ENCODE measurements at regions not wholly inside any gene's neighbourhood (a gene's known extent, or its start where the extent isn't known, plus 50 kb on each side); places are given as distances from the start of the nearest gene placed in this dataset.

DNA sequence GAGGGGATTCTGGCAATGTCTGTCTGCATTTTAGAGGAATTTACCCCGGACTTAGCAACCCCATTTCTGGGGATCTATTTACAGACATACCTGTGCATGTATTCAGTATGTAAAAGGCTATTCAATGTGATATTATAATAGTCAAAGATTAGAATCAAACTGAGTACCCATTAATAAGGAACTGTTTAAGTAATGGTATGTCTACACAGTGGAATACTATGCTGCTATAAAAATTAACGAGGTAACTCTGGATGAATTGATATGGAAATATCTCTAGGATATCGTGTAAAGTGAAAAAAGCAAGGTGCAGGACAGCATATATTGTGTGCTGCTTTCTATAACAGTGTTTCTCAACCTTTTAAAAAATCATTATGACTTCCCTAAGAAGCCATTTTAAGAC, 186.9 kb downstream of the SEMA6A start:
- Histone ChIP-seq H3K27ac (ENCODE audit: low read depth in 1 of 2, low read length in 2 of 2) (no peak overlapping the region), H3K9ac (ENCODE audit: insufficient read depth, low read length, poor library complexity, severe bottlenecking) (no peak overlapping the region), H3K4me2 (replicated peaks; ENCODE audit: extremely low read depth, low read length, poor library complexity, severe bottlenecking) (no peak overlapping the region), H3K79me2 (ENCODE audit: insufficient read depth, low read length) (no peaks in the 10 kb centered on the region), H3K9me3 (replicated peaks in 1 of 2; ENCODE audit: control insufficient read depth in 1 of 2, insufficient read depth in 1 of 2, low read length in 2 of 2) (no peaks in the 10 kb centered on the region), H3K4me3 (replicated peaks in 1 of 3; ENCODE audit: low read depth in 2 of 3, low read length in 3 of 3) (no peak overlapping the region), H3K27me3 (ENCODE audit: control insufficient read depth in 2 of 2, insufficient read depth in 2 of 2, low read length in 2 of 2) (no peaks in the 10 kb centered on the region), H2AFZ (ENCODE audit: insufficient read depth, low read depth, low read length, poor library complexity, severe bottlenecking) (no peak overlapping the region), H4K20me1 (ENCODE audit: insufficient read depth, low read length) (no peaks in the 10 kb centered on the region), H3K36me3 (replicated peaks in 1 of 2; ENCODE audit: control insufficient read depth in 1 of 2, insufficient read depth in 2 of 2, low read length in 2 of 2) (no peaks in the 10 kb centered on the region), H3K4me1 (ENCODE audit: control insufficient read depth in 1 of 2, insufficient read depth in 2 of 2, low read length in 2 of 2) (no peaks in the 10 kb centered on the region)
- Mint-ChIP-seq H3K4me1 (no peaks in the 10 kb centered on the region), H3K27me3 (ENCODE audit: low read depth in 3 of 3) (peaks cover 0 to 3% (median 1%) of the 10 kb centered on the region in 3 donors), H3K4me3 (no peak overlapping the region), H3K9me3 (peaks cover 0 to 8% (median 3%) of the 10 kb centered on the region in 7 donors), H3K27ac (no peak overlapping the region), H3K36me3 (peaks cover 3 to 6% of the 10 kb centered on the region in 2 donors)
- no CpG with 5 or more reads among the region's 3 CpGs for WGBS (ENCODE audit: insufficient coverage)
- TF ChIP-seq, protein P1, sequence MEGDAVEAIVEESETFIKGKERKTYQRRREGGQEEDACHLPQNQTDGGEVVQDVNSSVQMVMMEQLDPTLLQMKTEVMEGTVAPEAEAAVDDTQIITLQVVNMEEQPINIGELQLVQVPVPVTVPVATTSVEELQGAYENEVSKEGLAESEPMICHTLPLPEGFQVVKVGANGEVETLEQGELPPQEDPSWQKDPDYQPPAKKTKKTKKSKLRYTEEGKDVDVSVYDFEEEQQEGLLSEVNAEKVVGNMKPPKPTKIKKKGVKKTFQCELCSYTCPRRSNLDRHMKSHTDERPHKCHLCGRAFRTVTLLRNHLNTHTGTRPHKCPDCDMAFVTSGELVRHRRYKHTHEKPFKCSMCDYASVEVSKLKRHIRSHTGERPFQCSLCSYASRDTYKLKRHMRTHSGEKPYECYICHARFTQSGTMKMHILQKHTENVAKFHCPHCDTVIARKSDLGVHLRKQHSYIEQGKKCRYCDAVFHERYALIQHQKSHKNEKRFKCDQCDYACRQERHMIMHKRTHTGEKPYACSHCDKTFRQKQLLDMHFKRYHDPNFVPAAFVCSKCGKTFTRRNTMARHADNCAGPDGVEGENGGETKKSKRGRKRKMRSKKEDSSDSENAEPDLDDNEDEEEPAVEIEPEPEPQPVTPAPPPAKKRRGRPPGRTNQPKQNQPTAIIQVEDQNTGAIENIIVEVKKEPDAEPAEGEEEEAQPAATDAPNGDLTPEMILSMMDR (IDR thresholded peaks at IDR 0.05), result no peak
- intact Hi-C loops (cut with micrococcal nuclease), result no loop called here
- DNase-seq, result no peak

DNA sequence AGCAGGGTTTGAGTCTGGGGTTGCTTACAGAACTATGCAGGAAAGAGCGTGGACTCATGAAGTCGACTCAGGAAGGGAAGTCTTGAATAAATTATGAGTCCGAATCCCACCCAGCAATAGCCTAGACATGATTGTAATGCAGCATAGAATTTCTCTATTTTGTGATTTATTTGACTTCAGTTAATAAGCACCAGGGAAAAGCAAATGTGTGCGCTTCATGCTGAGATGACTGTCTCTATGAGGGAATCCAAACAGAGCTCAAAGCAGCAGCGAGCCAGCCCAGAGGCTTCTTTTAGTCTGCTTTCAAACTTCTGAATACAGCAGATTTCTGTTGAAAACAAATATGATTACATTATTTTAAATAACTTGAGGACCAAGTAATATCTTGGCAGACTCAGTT, 188.0 kb downstream of the SEMA6A start:
- no peak overlapping the region for H3K4me2 ChIP-seq (replicated peaks; ENCODE audit: extremely low read depth, low read length, poor library complexity, severe bottlenecking)
- no CpG with 5 or more reads among the region's 5 CpGs for WGBS (ENCODE audit: insufficient coverage)

More for the DNA sequence above, 188.0 kb downstream of the SEMA6A start:
- peaks cover 0 to 5% (median 3%) of the 10 kb centered on the region in 7 donors for H3K9me3 Mint-ChIP-seq
- Histone ChIP-seq H3K27me3 (ENCODE audit: control insufficient read depth in 2 of 2, insufficient read depth in 2 of 2, low read length in 2 of 2) (no peaks in the 10 kb centered on the region), H2AFZ (ENCODE audit: insufficient read depth, low read depth, low read length, poor library complexity, severe bottlenecking) (no peak overlapping the region), H3K9me3 (replicated peaks in 1 of 2; ENCODE audit: control insufficient read depth in 1 of 2, insufficient read depth in 1 of 2, low read length in 2 of 2) (no peaks in the 10 kb centered on the region), H3K4me1 (ENCODE audit: control insufficient read depth in 1 of 2, insufficient read depth in 2 of 2, low read length in 2 of 2) (no peaks in the 10 kb centered on the region), H3K27ac (ENCODE audit: low read depth in 1 of 2, low read length in 2 of 2) (no peak overlapping the region), H3K4me3 (replicated peaks in 1 of 3; ENCODE audit: low read depth in 2 of 3, low read length in 3 of 3) (no peak overlapping the region), H3K79me2 (ENCODE audit: insufficient read depth, low read length) (no peaks in the 10 kb centered on the region), H3K9ac (ENCODE audit: insufficient read depth, low read length, poor library complexity, severe bottlenecking) (no peak overlapping the region), H3K36me3 (replicated peaks in 1 of 2; ENCODE audit: control insufficient read depth in 1 of 2, insufficient read depth in 2 of 2, low read length in 2 of 2) (no peaks in the 10 kb centered on the region), H4K20me1 (ENCODE audit: insufficient read depth, low read length) (no peaks in the 10 kb centered on the region)
- H3K4me3 Mint-ChIP-seq, result no peak overlapping the region
- DNase-seq, result no peak
- H3K27ac Mint-ChIP-seq, result no peak overlapping the region
- peaks cover 0 to 3% (median 0%) of the 10 kb centered on the region in 3 donors for H3K27me3 Mint-ChIP-seq (ENCODE audit: low read depth in 3 of 3)
- TF ChIP-seq, protein P1 (IDR thresholded peaks at IDR 0.05), result no peak
- H3K36me3 Mint-ChIP-seq, result peaks cover 8 to 15% of the 10 kb centered on the region in 2 donors
- intact Hi-C loops (cut with micrococcal nuclease), result no loop called here
- no peaks in the 10 kb centered on the region for H3K4me1 Mint-ChIP-seq
